ENCODE measurements at regions not wholly inside any gene's neighbourhood (a gene's known extent, or its start where the extent isn't known, plus 50 kb on each side); places are given as distances from the start of the nearest gene placed in this dataset.

DNA sequence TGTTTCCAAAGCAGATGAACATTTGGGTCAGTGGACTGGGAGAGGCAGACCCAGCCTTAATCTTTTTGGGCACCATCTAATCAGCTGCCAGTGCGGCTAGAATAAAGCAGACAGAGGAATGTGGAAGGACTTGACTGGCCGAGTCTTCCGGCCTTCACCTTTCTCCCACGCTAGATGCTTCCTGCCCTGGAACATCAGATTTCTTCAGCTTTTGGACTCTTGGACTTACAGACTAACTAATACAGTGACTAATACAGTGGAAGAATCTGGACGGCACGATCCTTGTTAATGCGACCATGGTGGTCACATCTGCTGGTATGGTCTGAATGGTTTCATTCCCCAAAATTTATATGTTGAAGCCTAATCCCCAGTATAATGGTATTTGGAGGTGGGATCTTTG lies 122.6 kb upstream of the NXT1 start:
- no peak for TF ChIP-seq ZNF274 (IDR thresholded peaks at IDR 0.05; ENCODE audit: low read depth, low read length)
- TF ChIP-seq SUZ12 (IDR thresholded peaks at IDR 0.05; ENCODE audit: extremely low read depth, insufficient read depth, insufficient read length), result no peak
- TF ChIP-seq YY1 (IDR thresholded peaks at IDR 0.05; ENCODE audit: insufficient read depth, insufficient read length), result no peak
